ENCODE measurements at regions not wholly inside any gene's neighbourhood (a gene's known extent, or its start where the extent isn't known, plus 50 kb on each side); places are given as distances from the start of the nearest gene placed in this dataset.

DNA sequence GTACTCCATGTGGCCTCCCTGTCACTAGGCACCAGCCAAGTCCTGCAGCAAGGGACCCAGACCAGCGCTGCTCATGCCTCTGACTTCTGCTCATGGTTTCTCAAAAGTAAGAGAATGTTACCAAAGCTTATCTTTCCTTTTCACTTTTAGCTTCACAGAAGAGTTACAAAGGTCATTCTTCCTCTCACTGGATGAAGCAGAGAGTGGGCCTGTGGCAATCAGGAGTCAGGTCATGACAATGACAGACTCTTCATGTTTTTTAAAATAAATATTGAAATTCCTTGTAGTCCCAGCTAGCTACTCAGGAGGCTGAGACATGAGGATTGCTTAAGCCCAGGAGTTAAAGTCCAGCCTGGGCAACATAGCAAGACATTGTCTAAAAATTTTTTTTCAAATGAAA lies 126.1 kb downstream of the OSR1 start:
- FAIRE-seq, result no peak

DNA sequence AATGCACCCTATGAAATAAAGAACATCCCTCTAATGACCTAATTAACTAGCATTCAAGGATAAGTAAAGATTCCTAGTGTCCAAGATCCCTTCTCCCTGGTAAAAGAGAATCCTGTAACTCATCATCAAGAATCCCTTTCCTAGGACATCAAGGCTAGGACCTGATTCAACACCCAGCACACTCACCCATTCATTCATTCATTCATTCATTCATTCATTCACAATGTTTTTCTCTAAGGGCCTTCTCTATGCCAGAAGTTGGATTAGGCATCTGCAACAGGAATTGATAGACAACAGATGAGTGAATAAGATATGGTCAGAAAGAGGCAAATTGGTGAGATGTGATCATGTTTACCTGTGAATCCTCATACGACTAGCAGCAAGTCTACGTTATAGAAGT lies 126.8 kb downstream of the OSR1 start:
- FAIRE-seq, result no peak

DNA sequence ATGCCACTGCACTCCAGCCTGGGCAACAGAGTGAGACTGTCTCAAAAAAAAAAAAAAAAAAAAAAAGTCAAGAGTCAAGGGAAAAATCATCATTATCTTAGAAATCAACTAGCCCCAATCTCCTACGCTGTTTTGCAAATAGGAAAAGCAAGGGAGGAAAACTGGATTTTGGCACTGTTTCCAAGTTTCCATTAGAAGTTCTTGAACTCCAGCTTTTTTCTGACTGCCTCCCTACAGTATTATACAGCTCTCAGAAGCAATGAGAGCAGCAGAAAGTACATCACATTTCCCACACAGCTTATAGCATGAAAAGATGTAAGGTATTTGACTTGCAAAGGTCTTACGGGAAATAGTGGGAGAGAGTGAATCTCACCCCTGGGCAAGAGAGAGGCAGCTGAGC lies 127.8 kb downstream of the OSR1 start:
- no peak for FAIRE-seq

DNA sequence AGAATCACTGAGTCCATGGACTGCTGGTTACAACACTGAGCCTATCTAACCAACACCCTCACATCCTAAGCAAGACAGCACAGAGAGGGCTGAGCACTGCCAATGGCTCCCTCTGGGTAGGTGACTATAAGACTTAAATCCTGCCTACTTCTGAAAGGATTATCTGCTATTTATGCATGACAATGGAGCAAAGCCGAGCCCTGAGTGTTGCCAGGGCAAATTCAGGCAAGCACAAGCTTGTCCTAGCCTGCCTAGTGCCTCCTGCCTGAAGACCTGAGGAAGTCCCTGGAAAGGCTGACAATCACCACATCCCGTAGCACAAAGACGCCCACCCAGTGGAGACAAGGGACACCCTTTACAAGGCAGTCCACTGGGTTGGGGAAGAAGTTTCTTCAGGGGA lies 129.7 kb downstream of the OSR1 start:
- no peak for FAIRE-seq

DNA sequence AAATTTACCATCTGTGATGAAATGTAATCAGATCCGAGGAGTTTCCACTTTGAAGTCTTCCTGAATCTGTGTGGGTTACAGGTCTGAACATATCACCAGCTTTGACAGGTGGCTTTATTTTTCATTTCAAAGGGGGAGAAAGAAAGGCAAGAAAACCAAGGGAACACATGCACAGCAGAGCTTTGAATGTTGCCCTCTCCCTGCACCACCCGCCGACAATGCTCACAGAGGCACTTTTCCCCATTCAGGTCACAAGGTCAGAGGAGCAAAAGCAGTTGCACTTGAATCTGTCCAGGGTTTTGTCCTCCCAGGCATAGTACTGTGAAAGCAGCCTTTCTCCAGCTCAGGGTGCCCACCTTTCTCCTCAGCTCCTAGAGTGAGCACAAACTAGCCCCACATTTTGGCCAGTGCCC lies 130.2 kb downstream of the OSR1 start:
- FAIRE-seq, result no peak

DNA sequence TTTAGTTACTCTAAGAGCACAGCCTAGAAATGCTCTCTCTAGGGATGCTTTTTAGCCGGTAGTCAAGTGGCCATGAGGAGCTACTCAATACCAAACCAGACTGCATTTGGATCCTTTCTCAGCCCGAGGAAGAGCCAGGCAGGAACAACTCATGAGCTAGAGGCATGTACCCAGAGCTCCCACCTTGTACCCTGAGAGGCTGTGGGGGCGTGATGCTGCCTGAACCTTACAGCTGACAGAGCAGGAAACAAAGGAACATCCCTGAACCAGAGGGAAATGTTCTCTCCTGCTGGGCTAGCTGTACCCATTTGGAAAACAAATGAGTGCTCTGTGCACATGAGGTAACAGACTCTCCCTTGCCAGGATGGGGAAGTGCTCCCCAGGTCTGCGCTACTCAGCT lies 131.6 kb downstream of the OSR1 start:
- no peak for FAIRE-seq

DNA sequence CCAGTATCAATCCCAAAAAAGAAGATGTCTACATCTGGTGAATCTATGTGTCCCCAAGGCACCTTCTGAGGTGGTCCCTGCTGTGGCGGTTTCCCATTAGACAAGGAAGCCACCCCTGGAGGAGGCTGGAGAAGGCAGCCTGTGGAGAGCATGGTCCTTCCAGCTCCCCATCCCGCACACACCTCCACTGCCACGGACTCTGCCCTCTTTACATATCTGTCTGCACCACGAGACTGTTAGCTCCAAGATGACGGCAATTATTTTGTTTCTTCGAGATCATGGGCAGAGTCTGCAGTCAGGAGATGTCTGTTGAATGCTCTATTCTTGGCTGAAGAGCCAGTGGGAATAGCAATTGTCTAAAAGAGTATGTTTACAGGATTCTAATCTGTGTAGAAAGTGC lies 132.0 kb downstream of the OSR1 start:
- FAIRE-seq, result no peak

DNA sequence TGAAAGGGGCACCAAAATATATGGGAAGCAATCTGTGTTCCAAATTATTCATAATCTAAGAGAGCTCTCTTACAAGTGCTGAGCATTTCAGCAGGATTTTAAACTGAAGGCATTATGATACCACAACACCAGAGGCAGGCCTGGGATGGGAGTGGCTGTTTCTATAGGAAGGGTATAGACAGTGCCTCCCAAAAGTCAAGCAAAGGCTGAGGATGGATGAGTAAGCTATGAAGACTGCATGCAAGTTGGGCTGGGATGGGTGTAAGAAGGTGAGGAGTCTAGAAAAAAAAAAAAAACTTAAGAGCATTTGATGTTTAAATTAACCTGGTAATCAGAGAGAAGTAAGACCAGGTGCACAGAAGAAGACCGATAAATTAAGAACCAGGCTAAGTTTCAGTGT lies 132.5 kb downstream of the OSR1 start:
- FAIRE-seq, result no peak

DNA sequence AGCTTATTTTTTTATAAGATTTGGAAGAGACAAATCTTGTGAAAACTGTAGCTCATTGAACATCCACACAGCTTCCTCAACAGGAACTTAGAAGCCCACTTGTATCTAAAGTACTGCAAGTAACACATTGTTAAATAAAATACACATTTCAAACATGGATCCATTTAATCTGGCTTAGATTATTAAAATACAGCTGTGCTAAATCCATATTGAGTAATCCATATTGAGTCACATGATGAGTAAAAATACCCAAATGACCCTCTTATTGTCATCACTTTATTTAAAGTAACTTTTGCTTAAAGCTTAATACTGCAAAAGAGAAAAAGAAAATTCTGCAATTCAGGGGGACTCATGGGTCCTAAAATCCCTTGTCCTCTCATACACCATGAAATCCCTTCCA lies 133.3 kb downstream of the OSR1 start:
- FAIRE-seq, result no peak

DNA sequence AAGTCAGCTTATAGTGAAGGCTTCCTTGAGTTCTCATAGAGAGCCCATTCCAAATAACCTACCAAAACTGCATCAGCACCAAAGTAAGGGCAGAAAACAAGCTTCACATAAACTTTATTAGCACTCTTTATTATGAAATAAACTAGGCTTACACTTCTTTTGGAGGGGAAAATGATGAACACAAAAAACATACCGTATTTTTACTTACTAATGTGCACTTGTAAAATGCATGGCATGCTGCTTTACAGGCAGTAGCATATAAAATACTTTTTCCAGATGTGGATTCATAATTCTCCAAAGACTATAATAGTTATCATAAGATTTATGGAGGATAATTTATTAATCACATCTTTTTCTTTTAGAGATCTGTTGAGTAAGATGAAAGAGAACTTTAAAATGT lies 133.9 kb downstream of the OSR1 start:
- peak; percentile 87 for FAIRE-seq

DNA sequence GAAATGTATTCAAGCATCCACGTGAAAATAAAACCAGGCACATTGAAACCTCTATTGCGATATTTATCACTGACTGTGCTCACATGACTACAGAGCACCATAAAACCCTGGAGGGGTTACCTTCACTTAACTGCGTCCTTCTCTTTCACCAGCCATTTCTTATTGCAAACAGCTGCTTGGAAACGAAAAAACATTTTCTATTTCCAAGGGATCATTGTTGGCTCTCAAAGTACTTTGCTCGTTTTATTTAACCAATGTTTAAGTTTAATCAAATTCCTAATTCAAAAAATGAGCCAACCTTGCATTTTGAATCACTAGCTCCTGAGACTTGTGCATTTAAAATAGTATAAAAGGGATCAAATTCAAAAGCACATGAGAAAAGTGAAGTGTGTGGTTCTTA lies 134.4 kb downstream of the OSR1 start:
- FAIRE-seq, result no peak

DNA sequence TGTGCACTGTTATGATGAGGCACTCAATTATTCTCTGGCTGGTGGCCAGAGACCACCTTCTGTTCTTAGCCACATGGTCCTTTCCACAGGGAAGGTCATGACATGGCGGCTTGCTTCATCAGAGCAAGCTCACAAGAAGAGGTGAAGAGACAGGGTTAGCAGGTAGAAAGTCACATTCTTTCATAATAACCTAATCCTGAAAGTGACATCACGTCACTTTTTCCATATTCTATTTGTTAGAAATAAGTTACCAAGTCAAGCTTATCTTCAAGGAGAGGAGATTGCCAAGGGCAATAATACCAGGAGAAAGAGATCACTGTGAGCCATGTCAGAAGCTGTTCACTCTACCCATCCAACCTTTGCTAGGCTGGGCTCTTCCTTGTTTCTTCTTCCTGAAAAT lies 139.4 kb downstream of the OSR1 start:
- no peak for FAIRE-seq

DNA sequence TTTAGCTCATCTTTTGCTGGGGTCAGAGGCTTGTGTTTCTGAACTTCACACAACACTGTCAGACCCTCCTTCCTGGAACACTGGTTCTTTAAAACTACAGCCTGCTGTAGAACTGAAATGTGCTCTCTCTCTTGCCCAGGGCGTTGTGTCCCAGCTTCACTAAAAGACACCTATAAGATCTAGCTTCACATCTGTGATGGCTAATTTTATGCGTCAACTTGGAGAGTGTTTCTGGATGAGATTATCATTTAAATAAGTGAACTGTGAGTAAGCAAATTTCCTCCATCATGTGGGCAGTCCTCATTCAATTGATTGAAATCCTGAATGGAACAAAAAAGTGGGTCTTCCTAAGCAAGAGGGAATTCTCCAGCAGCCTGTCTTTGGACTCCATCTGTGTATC lies 140.3 kb downstream of the OSR1 start:
- FAIRE-seq, result no peak

DNA sequence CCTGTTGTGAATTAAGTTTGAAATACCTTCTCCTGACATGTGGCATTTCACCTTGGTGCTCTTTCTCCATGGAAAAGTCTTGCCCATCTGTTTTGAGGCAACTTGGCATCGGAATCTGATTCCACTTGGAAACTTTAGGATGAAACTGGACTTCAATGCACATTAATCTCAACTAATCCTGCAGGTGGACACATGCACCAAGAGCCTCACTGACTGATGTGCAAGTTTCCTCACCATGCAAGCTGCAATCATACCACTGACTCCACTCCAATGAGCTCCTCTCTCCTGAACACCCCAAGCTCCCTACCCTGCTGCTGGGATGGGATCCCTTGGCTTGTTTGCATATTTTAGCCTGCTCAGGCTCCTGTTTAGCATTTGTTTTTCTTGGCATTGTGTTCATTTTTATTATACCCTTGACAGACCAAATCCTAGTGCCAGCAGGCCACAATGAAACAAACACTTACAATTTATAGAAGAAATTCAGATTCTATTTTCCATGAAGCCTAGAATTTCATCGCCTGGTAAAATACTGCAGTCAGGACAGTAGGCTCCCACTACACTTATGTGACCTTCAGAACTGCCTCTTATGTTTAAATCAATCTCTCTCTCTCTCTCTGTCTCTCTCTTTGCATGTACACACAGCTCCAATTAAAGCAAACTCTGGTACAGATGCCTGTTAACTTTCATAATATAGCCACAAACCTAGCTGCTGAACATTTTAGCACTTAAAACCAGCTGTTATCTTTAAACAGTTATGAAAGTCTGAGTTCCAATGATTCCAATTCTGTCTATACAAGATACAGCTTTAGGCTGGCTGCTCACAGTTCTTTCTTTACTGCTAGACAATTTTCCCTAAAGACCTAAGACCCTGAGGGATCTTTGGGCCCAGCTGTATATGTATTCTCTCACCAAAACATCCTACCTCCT lies 141.5 kb downstream of the OSR1 start:
- no peak for FAIRE-seq

DNA sequence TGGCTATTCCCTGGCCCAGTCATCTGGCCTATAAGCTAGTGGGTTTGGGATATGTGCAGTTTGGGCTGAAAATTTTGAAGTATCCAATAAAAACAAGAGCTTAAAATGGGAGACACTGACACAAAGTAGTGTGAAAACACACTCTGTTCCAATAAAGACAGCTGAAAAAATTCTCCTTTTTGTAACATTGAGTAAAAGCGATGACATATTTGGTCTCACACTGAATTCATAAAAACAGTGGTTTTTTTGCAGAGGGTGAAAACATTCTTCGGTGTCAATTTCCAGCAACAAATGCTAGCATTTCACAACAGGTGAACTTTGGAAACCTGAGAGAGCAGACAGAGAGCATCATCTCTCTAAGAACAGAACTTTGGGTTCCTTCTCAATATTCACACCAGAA lies 142.2 kb downstream of the OSR1 start:
- no peak for FAIRE-seq

DNA sequence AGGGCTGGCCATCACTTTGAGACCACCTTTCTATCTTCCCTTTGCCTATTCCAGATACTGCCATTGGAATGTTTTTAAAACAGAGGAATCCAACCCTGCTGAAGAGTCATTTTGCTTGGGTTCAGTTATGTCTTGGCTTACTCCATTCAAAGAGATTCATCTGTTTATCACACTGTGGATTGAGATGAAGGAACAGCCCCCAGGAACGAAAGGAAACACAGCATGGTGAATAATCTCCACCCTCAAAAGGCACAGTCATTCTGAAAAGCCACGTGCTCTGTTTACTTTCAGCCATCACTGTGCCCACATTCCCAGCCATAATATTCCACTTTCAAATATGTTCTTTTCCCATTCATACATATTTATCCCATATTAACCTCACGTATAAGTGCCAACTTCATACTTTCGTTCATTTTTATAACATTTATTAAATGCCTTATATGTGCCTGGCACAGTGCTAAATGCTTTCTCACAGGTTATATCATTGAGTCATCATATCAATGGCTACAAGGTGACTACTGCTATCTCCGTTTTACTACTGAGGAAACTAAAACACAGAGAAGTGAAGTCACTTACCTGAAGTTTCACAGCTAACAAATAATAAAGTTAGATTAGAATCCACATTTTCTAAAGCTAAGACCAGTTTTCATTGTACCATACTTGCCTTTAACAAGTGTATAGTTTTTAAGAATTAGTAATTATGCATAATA lies 143.6 kb downstream of the OSR1 start:
- no peak for FAIRE-seq

DNA sequence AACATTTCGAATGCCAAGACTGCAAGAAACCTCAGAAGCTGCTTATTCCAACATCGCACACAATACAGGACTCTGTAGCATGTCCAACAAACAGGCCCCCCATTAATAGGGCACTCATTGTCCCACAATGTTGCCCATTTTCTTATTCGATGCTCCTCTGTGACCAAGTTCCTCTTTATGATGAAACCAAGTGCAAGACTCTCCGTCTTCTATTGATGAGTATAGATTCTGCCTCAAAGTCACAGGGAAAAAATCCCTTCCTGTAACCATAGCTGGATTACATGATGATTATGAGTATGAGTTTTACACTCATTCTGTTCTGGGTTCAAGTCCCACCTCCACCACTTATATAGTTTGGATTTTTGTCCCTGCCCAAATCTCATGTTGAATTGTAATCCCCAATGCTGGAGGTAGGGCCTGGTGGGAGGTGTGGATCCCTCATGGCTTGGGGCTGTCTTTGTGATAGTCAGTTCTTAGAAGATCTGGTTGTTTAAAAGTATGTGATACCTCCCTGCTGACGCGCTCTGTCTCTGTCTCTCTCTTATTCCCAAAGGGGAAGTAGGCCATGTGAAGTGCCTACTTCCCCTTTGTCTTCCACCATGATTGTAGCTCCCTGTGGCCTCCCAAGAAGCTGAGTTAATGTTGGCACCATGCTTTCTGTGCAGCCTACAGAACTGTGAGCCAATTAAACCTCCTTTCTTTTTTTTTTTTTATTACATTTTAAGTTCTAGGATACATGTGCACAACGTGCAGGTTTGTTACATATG lies 148.7 kb downstream of the OSR1 start:
- no peak for FAIRE-seq

DNA sequence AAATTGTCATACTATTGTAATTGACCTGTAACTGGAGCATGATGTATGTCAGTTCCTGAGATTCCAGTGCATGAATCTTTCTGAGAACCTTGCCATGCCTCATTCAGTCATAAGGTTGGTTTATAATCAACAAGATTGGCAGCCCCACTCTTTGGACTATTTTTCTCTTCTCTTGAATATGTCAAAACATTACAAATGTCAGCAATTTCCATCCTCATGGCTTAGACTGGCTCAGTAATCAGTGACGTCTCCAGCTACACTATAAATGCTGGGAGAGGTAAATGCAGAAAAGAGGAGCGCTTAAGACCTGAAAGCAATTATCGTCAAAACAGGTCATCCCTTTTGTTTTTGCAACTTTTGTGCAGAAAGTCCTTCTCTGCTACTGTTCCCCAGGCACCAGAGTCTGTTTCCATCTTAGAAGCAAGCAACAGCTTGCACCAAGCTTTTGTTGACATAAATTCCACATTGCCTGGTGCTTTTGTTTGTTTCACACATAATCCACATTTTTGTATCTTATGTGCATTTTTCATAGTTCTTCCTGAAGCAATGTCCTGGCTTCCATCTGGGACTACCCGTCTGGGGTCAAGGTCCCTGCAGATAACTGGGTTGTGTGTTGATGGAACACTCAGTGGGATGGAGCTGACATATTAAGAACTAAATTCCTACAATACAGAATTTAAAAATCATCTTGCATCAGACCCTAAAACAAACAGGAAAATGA lies 149.8 kb downstream of the OSR1 start:
- FAIRE-seq, result no peak

DNA sequence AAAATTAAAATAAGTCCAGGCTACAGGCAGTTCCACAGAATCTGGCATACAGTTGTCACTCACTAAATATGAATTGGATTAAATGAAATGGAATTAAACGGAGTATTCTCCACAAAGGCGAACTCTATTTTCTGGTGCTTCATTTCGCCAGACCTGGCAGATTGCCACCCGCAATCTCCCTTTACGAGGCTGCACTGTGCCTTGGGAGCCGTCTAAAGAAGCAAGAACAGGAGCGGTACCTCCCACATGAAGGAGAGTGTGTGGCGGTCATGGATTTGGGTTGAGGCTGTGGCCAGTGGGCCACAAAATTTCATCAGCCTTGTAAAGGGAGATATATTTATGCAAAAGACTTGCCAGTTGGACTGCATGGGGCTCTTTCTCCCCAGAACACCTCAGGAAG lies 151.0 kb downstream of the OSR1 start:
- FAIRE-seq, result no peak

DNA sequence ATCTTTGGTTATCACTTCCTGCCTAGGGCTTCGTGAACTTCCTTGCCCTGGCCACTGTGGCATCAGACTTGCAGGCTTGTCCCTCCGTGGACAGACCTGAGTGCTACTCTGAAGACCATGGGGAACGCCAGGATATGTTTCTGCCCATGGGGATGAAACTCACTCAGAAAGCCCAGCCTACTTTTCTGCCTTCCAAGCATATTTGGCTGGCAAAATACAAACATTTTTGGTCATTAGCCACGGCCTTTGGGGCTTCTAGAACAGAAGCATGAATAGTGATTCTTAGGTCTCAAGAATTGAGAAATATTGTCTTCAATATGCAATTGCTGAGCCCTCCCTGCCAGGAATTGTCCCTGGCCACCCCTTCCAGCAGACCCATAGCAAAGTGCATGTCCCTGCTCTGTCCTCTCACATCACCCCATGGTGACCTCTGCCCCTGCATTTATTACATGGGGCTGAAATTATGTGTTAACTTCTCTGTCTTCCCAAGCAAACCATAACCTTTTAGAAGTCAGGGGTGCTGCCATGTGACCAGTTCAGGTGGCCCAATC lies 152.4 kb downstream of the OSR1 start:
- no peak for FAIRE-seq

DNA sequence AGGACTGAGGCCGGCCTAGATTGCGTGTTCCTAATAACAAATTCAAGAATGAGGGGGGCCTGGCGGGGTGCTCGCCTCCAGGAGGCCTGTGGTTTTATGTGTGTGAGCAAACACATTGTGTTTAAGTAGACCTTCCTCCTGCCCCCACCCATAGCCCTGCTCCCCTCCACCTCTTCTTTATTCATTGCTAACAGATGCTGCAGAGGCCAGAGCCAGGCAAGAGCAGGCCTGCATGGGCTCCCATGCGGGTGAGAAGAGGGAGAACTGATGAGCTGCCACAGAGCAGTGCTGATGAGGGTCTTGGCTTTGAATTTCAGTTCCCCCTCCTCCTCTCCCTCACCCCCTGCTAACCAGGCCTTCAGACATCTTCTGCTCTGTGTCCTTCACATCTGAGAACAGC lies 154.6 kb downstream of the OSR1 start:
- FAIRE-seq, result no peak

DNA sequence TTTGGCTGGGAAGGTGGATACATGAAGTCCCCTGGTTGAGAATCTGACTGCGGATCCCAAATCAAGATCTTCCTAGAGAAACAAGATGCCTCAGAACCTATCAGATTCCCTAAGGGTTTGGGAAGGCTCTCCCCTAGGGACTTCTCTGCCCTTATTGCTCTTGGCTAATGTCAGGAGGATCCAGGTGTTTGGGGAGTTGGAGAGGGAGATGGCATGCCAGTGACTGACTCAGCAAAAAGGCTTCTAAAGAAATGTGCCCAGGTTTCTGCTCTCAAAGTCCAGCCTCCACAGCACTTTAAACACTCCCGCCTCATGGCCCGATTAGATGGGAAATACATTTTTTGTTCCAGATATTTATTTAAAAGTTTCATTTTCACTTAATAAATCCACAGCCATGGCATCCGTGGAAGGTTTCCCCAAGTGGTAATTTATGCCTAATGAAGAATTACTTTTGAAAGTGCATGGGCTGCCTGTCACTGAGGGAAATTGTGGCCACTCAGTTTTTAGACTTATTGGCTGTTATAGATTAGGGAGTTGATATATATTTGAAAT lies 156.4 kb downstream of the OSR1 start:
- no peak for FAIRE-seq
